PC-3 (cell line): ENCODE measurements at regions not wholly inside any gene's neighbourhood (a gene's known extent, or its start where the extent isn't known, plus 50 kb on each side); places are given as distances from the start of the nearest gene placed in this dataset.

Source experiments
- CTCF ChIP-seq: fragments of 300-600 bp; sonication (generic); conservative IDR thresholded peaks from 2 replicates; pipeline ENCODE4 v1.5.1; 2017; ENCODE audit warnings: antibody characterized with exemption, low read depth, mild to moderate bottlenecking, low read length
- EZH2phosphoT487 ChIP-seq: fragments of 300-600 bp; sonication (generic); IDR thresholded peaks from 2 replicates; pipeline ENCODE4 v1.6.1; 2018; ENCODE audit warnings: mild to moderate bottlenecking, antibody characterized with exemption, low read length, borderline replicate concordance

- TF ChIP-seq CTCF = no peak
- TF ChIP-seq EZH2phosphoT487 = no peak
Measured at GRCh38 chr2:217681791-217682190, 321.0 kb downstream of the TNS1 start.
